ENCODE measurements at regions not wholly inside any gene's neighbourhood (a gene's known extent, or its start where the extent isn't known, plus 50 kb on each side); places are given as distances from the start of the nearest gene placed in this dataset.
"Not testable (repeated sequence)": the region's sequence is repeated elsewhere in the genome, so short reads cannot be mapped to it uniquely, and the experiment has no call there.

- Histone ChIP-seq H3K27ac (ENCODE audit: low read depth, low read length) (peak overlapping the region; percentile 86), H2AFZ (ENCODE audit: low read depth, low read length) (no peak overlapping the region), H3K79me2 (ENCODE audit: insufficient read depth, low read length) (no peaks in the 10 kb centered on the region), H3K9me3 (ENCODE audit: insufficient read depth, low read depth, low read length) (no peaks in the 10 kb centered on the region), H3K4me1 (ENCODE audit: insufficient read depth, low read length) (peaks cover 32% of the 10 kb centered on the region), H3K9ac (ENCODE audit: low read length) (peak overlapping the region; percentile 64), H3K27me3 (ENCODE audit: insufficient read depth, low read length) (no peaks in the 10 kb centered on the region), H3K4me2 (ENCODE audit: low read length) (peak overlapping the region; percentile 76), H4K20me1 (ENCODE audit: insufficient read depth, low read length) (no peaks in the 10 kb centered on the region), H3K4me3 (ENCODE audit: insufficient read depth, low read depth, low read length) (no peak overlapping the region), H3K36me3 (ENCODE audit: insufficient read depth, low read length) (no peaks in the 10 kb centered on the region)
- Mint-ChIP-seq H3K27me3 (ENCODE audit: low read depth, unreplicated experiment) (no peaks in the 10 kb centered on the region), H3K27ac (ENCODE audit: unreplicated experiment) (peak overlapping the region; percentile 94), H3K4me1 (ENCODE audit: low read depth, unreplicated experiment) (peaks cover 35% of the 10 kb centered on the region), H3K4me3 (ENCODE audit: unreplicated experiment) (peak overlapping the region; percentile 16), H3K9me3 (ENCODE audit: unreplicated experiment) (no peaks in the 10 kb centered on the region), H3K36me3 (ENCODE audit: low read depth, unreplicated experiment) (no peaks in the 10 kb centered on the region)
- DNase-seq (ENCODE audit: low read depth), result peak; percentile 76
- TF ChIP-seq EZH2 (IDR thresholded peaks at IDR 0.05; ENCODE audit: insufficient read depth, low read length) (no peak), CTCF (IDR thresholded peaks at IDR 0.05; ENCODE audit: insufficient read depth, low read depth, low read length) (no peak)
- peak; percentile 43 for FAIRE-seq
Observed at GRCh38 chr17:53627511-53627910, 195.2 kb upstream of the KIF2B start.

- no peaks in the 10 kb centered on the region for H3K79me2 ChIP-seq (ENCODE audit: insufficient read depth, low read length)
- TF ChIP-seq EZH2 (IDR thresholded peaks at IDR 0.05; ENCODE audit: insufficient read depth, low read length) (no peak), CTCF (IDR thresholded peaks at IDR 0.05; ENCODE audit: insufficient read depth, low read depth, low read length) (no peak)
- Mint-ChIP-seq H3K9me3 (ENCODE audit: unreplicated experiment) (peaks cover 3% of the 10 kb centered on the region), H3K27ac (ENCODE audit: unreplicated experiment) (peak overlapping the region; percentile 94), H3K4me1 (ENCODE audit: low read depth, unreplicated experiment) (peaks cover 35% of the 10 kb centered on the region), H3K36me3 (ENCODE audit: low read depth, unreplicated experiment) (no peaks in the 10 kb centered on the region), H3K27me3 (ENCODE audit: low read depth, unreplicated experiment) (no peaks in the 10 kb centered on the region), H3K4me3 (ENCODE audit: unreplicated experiment) (no peak overlapping the region)
- no peak overlapping the region for H2AFZ ChIP-seq (ENCODE audit: low read depth, low read length)
- H3K9ac ChIP-seq (ENCODE audit: low read length), result no peak overlapping the region
- H4K20me1 ChIP-seq (ENCODE audit: insufficient read depth, low read length), result no peaks in the 10 kb centered on the region
- H3K9me3 ChIP-seq (ENCODE audit: insufficient read depth, low read depth, low read length), result no peaks in the 10 kb centered on the region
- no peaks in the 10 kb centered on the region for H3K36me3 ChIP-seq (ENCODE audit: insufficient read depth, low read length)
- H3K27ac ChIP-seq (ENCODE audit: low read depth, low read length), result peak overlapping the region; percentile 86
- no peaks in the 10 kb centered on the region for H3K27me3 ChIP-seq (ENCODE audit: insufficient read depth, low read length)
- peaks cover 32% of the 10 kb centered on the region for H3K4me1 ChIP-seq (ENCODE audit: insufficient read depth, low read length)
- peak overlapping the region; percentile 1 for H3K4me2 ChIP-seq (ENCODE audit: low read length)
- FAIRE-seq, result peak; percentile 23
- peak; percentile 88 for DNase-seq (ENCODE audit: low read depth)
- H3K4me3 ChIP-seq (ENCODE audit: insufficient read depth, low read depth, low read length), result no peak overlapping the region
Observed at GRCh38 chr17:53626286-53626685, 196.4 kb upstream of the KIF2B start.

- Mint-ChIP-seq H3K27ac (ENCODE audit: unreplicated experiment) (no peak overlapping the region), H3K27me3 (ENCODE audit: low read depth, unreplicated experiment) (no peaks in the 10 kb centered on the region), H3K9me3 (ENCODE audit: unreplicated experiment) (peaks cover 3% of the 10 kb centered on the region), H3K36me3 (ENCODE audit: low read depth, unreplicated experiment) (no peaks in the 10 kb centered on the region), H3K4me1 (ENCODE audit: low read depth, unreplicated experiment) (no peaks in the 10 kb centered on the region), H3K4me3 (ENCODE audit: unreplicated experiment) (no peak overlapping the region)
- Histone ChIP-seq H3K4me2 (ENCODE audit: low read length) (no peak overlapping the region), H3K9ac (ENCODE audit: low read length) (no peak overlapping the region), H3K4me3 (ENCODE audit: insufficient read depth, low read depth, low read length) (no peak overlapping the region), H3K9me3 (ENCODE audit: insufficient read depth, low read depth, low read length) (no peaks in the 10 kb centered on the region), H3K27me3 (ENCODE audit: insufficient read depth, low read length) (no peaks in the 10 kb centered on the region), H3K79me2 (ENCODE audit: insufficient read depth, low read length) (no peaks in the 10 kb centered on the region), H3K4me1 (ENCODE audit: insufficient read depth, low read length) (no peaks in the 10 kb centered on the region), H4K20me1 (ENCODE audit: insufficient read depth, low read length) (no peaks in the 10 kb centered on the region), H3K36me3 (ENCODE audit: insufficient read depth, low read length) (no peaks in the 10 kb centered on the region), H3K27ac (ENCODE audit: low read depth, low read length) (no peak overlapping the region), H2AFZ (ENCODE audit: low read depth, low read length) (no peak overlapping the region)
- FAIRE-seq, result no peak
- no peak for DNase-seq (ENCODE audit: low read depth)
- TF ChIP-seq CTCF (IDR thresholded peaks at IDR 0.05; ENCODE audit: insufficient read depth, low read depth, low read length) (no peak), EZH2 (IDR thresholded peaks at IDR 0.05; ENCODE audit: insufficient read depth, low read length) (no peak)
Observed at GRCh38 chr17:53619025-53619424, 203.7 kb upstream of the KIF2B start.

GRCh38 chr17:53608208-53608607, 214.5 kb upstream of the KIF2B start:
- DNase-seq (ENCODE audit: low read depth); H4K20me1 ChIP-seq (ENCODE audit: insufficient read depth, low read length); H3K9me3 Mint-ChIP-seq (ENCODE audit: unreplicated experiment); H3K4me3 ChIP-seq (ENCODE audit: insufficient read depth, low read depth, low read length); H3K27ac Mint-ChIP-seq (ENCODE audit: unreplicated experiment); H3K4me2 ChIP-seq (ENCODE audit: low read length); H3K27me3 ChIP-seq (ENCODE audit: insufficient read depth, low read length); H2AFZ ChIP-seq (ENCODE audit: low read depth, low read length); FAIRE-seq; H3K9me3 ChIP-seq (ENCODE audit: insufficient read depth, low read depth, low read length); H3K27me3 Mint-ChIP-seq (ENCODE audit: low read depth, unreplicated experiment); H3K36me3 Mint-ChIP-seq (ENCODE audit: low read depth, unreplicated experiment); H3K4me1 Mint-ChIP-seq (ENCODE audit: low read depth, unreplicated experiment); H3K9ac ChIP-seq (ENCODE audit: low read length); H3K79me2 ChIP-seq (ENCODE audit: insufficient read depth, low read length); H3K27ac ChIP-seq (ENCODE audit: low read depth, low read length); H3K36me3 ChIP-seq (ENCODE audit: insufficient read depth, low read length); H3K4me3 Mint-ChIP-seq (ENCODE audit: unreplicated experiment); H3K4me1 ChIP-seq (ENCODE audit: insufficient read depth, low read length): not testable (repeated sequence)

Measured in astrocyte (in vitro differentiated cells and primary cell).